ENCODE measurements at regions not wholly inside any gene's neighbourhood (a gene's known extent, or its start where the extent isn't known, plus 50 kb on each side); places are given as distances from the start of the nearest gene placed in this dataset.

GRCh38 chr4:20026456-20026855 is 225.2 kb upstream of the SLIT2 start:
- Mint-ChIP-seq H3K4me1 (ENCODE audit: low read depth, unreplicated experiment) (no peaks in the 10 kb centered on the region), H3K9me3 (ENCODE audit: unreplicated experiment) (no peaks in the 10 kb centered on the region), H3K27ac (ENCODE audit: unreplicated experiment) (no peak overlapping the region), H3K4me3 (ENCODE audit: unreplicated experiment) (no peak overlapping the region), H3K36me3 (ENCODE audit: insufficient read depth, unreplicated experiment) (no peaks in the 10 kb centered on the region), H3K27me3 (ENCODE audit: insufficient read depth, unreplicated experiment) (no peaks in the 10 kb centered on the region)
- POLR2A ChIA-PET = no interaction called here
- intact Hi-C loops (cut with micrococcal nuclease; ENCODE audit: unreplicated experiment) = no loop called here
- no TSS peak for BruUV-seq (replicated peaks)
- H3K27me3 ChIP-seq (replicated peaks; ENCODE audit: control insufficient read depth, insufficient read depth, low read length) = no peaks in the 10 kb centered on the region
- TF ChIP-seq CTCF (IDR thresholded peaks at IDR 0.05; ENCODE audit: insufficient read depth in 1 of 2, low read depth in 1 of 2, low read length in 1 of 2, severe bottlenecking in 1 of 2, unreplicated experiment in 1 of 2) = no peak
- H3K4me1 ChIP-seq = no peaks in the 10 kb centered on the region
- CTCF ChIA-PET = no interaction called here
- no peaks in the 10 kb centered on the region for H3K36me3 ChIP-seq (ENCODE audit: control insufficient read depth, insufficient read depth, low read length)
- H3K4me3 ChIP-seq (ENCODE audit: low read depth, low read length) = no peak overlapping the region
- DNase-seq = no peak
- no peaks in the 10 kb centered on the region for H3K9me3 ChIP-seq

DNA sequence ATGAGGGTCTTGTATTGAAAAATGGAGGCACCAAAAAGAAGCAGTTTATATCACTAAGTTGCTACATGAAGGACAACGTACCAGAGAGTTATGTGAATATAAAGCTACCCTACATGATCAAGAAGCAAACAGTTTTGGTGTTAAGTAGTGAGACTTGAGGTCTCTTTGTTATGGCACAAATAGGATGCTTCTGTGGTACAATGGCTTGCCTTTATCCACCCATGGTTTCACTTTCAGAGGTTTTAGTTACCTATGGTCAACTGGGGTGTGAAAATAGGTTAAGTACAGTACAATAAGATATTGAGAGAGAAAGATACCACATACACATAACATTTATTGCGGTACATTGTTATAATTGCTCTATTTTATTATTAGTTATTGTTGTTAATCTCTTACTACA is 229.2 kb upstream of the SLIT2 start:
- H3K36me3 ChIP-seq (ENCODE audit: control insufficient read depth, insufficient read depth, low read length) = no peaks in the 10 kb centered on the region
- no peak for TF ChIP-seq CTCF (IDR thresholded peaks at IDR 0.05; ENCODE audit: insufficient read depth in 1 of 2, low read depth in 1 of 2, low read length in 1 of 2, severe bottlenecking in 1 of 2, unreplicated experiment in 1 of 2)
- no peaks in the 10 kb centered on the region for H3K9me3 ChIP-seq
- Mint-ChIP-seq H3K27me3 (ENCODE audit: insufficient read depth, unreplicated experiment) (no peaks in the 10 kb centered on the region), H3K9me3 (ENCODE audit: unreplicated experiment) (no peaks in the 10 kb centered on the region), H3K4me3 (ENCODE audit: unreplicated experiment) (no peak overlapping the region), H3K36me3 (ENCODE audit: insufficient read depth, unreplicated experiment) (no peaks in the 10 kb centered on the region), H3K4me1 (ENCODE audit: low read depth, unreplicated experiment) (no peaks in the 10 kb centered on the region), H3K27ac (ENCODE audit: unreplicated experiment) (no peak overlapping the region)
- CTCF ChIA-PET = no interaction called here
- H3K27me3 ChIP-seq (replicated peaks; ENCODE audit: control insufficient read depth, insufficient read depth, low read length) = no peaks in the 10 kb centered on the region
- intact Hi-C loops (cut with micrococcal nuclease; ENCODE audit: unreplicated experiment) = no loop called here
- no TSS peak for BruUV-seq (replicated peaks)
- POLR2A ChIA-PET = no interaction called here
- H3K4me3 ChIP-seq (ENCODE audit: low read depth, low read length) = no peak overlapping the region
- DNase-seq = no peak
- no peaks in the 10 kb centered on the region for H3K4me1 ChIP-seq

DNA sequence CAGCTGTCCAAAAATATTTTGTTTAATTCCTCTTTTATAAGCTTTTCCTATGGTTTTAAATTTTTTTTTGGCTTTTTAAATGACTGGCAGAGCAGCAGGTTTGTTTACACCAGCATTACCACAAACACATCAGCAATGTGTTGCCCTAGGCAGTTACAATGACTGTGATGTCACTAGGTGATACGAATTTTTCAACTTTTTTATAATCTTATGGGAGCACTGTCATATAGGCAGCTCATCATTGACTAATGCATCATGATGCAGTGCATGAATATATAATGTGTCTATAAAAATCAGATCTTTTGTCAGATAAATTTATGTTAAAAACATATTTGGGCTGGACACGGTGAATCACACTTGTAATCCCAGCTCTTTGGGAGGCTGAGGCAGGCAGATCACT is 231.6 kb upstream of the SLIT2 start:
- no peaks in the 10 kb centered on the region for H3K27me3 ChIP-seq (replicated peaks; ENCODE audit: control insufficient read depth, insufficient read depth, low read length)
- no peak overlapping the region for H3K4me3 ChIP-seq (ENCODE audit: low read depth, low read length)
- H3K36me3 ChIP-seq (ENCODE audit: control insufficient read depth, insufficient read depth, low read length) = no peaks in the 10 kb centered on the region
- Mint-ChIP-seq H3K4me1 (ENCODE audit: low read depth, unreplicated experiment) (no peaks in the 10 kb centered on the region), H3K36me3 (ENCODE audit: insufficient read depth, unreplicated experiment) (no peaks in the 10 kb centered on the region), H3K4me3 (ENCODE audit: unreplicated experiment) (no peak overlapping the region), H3K27me3 (ENCODE audit: insufficient read depth, unreplicated experiment) (no peaks in the 10 kb centered on the region), H3K9me3 (ENCODE audit: unreplicated experiment) (no peaks in the 10 kb centered on the region), H3K27ac (ENCODE audit: unreplicated experiment) (no peak overlapping the region)
- no peaks in the 10 kb centered on the region for H3K4me1 ChIP-seq
- TF ChIP-seq CTCF (IDR thresholded peaks at IDR 0.05; ENCODE audit: insufficient read depth in 1 of 2, low read depth in 1 of 2, low read length in 1 of 2, severe bottlenecking in 1 of 2, unreplicated experiment in 1 of 2) = no peak
- no peaks in the 10 kb centered on the region for H3K9me3 ChIP-seq
- BruUV-seq (replicated peaks) = no TSS peak
- intact Hi-C loops (cut with micrococcal nuclease; ENCODE audit: unreplicated experiment) = no loop called here
- ChIA-PET POLR2A (no interaction called here), CTCF (no interaction called here)
- DNase-seq = no peak

Measured in Caco-2 (cell line).